K562 (cell line): ENCODE measurements at regions not wholly inside any gene's neighbourhood (a gene's known extent, or its start where the extent isn't known, plus 50 kb on each side); places are given as distances from the start of the nearest gene placed in this dataset.

Experiments used
- NFE2 ChIP-seq: IDR thresholded peaks from 2 replicates; pipeline ENCODE4 v1.6.1; 2014; ENCODE audit warnings: antibody characterized with exemption, low read depth
- PCBP1 ChIP-seq: fragments of 200-400 bp; formaldehyde crosslinking; IDR thresholded peaks from 2 replicates; pipeline ENCODE4 v1.6.1; 2018; ENCODE audit warnings: mild to moderate bottlenecking, low read depth, low read length; ENCODE audit not compliant: poor library complexity, severe bottlenecking
- REST ChIP-seq, 2 experiments: fragments of 450-650 bp; formaldehyde crosslinking in 1 of 2; IDR thresholded peaks; 2 replicates each; pipeline versions ENCODE4 v1.4.0 to v1.6.1; 2014 to 2020; ENCODE audit warnings: mild to moderate bottlenecking in 2 of 2, borderline replicate concordance in 1 of 2, low read depth in 1 of 2

- TF ChIP-seq REST (IDR thresholded peaks at IDR 0.05; ENCODE audit: borderline replicate concordance) (no peak), REST (CRISPR knock-in tag; IDR thresholded peaks at IDR 0.05; ENCODE audit: low read depth) (no peak), NFE2 (no peak), PCBP1 (no peak)
Measured at GRCh38 chr5:89130851-89131250, 247.9 kb upstream of the MEF2C start.
